Fibroblast of lung (primary cell): ENCODE measurements at regions not wholly inside any gene's neighbourhood (a gene's known extent, or its start where the extent isn't known, plus 50 kb on each side); places are given as distances from the start of the nearest gene placed in this dataset.

Source experiments
- DNase-seq, 2 donors: peaks; one replicate each; pipeline versions ENCODE4 v3.0.0 to v3.0.0-alpha.2; 2010; ENCODE audit warnings: low read depth in 2 of 2
- H2AFZ ChIP-seq: 2 replicates; pipeline ENCODE4 v1.5.1; 2012; ENCODE audit warnings: low read length, control low read depth, inconsistent platforms
- H3K27ac ChIP-seq: 2 replicates; pipeline ENCODE4 v1.5.1; 2011; ENCODE audit warnings: low read length, control low read depth; ENCODE audit not compliant: insufficient read depth
- H3K27me3 ChIP-seq: 2 replicates; pipeline ENCODE4 v1.5.1; 2011; ENCODE audit warnings: mild to moderate bottlenecking, low read length; ENCODE audit not compliant: control insufficient read depth, insufficient read depth
- H3K36me3 ChIP-seq: 2 replicates; pipeline ENCODE4 v1.5.1; 2011; ENCODE audit warnings: low read length; ENCODE audit not compliant: control insufficient read depth, insufficient read depth
- H3K4me1 ChIP-seq: 2 replicates; pipeline ENCODE4 v1.5.1; 2011; ENCODE audit warnings: low read length; ENCODE audit not compliant: control insufficient read depth, insufficient read depth; ENCODE audit errors: extremely low read depth
- H3K4me2 ChIP-seq: 2 replicates; pipeline ENCODE4 v1.5.1; 2011; ENCODE audit warnings: low read length, control low read depth; ENCODE audit not compliant: insufficient read depth; ENCODE audit errors: extremely low read depth
- H3K4me3 ChIP-seq, 4 experiments: fragments of 200-600 bp in 1 of 4; sonication (generic) in 1 of 4; replicated peaks in 1 of 4; 2 replicates each; pipeline ENCODE4 v1.5.1; 2011 to 2016; ENCODE audit warnings: low read length in 4 of 4, low read depth in 3 of 4, mild to moderate bottlenecking in 3 of 4, control low read depth in 2 of 4, inconsistent platforms in 1 of 4, mixed read lengths in 1 of 4; ENCODE audit not compliant: insufficient read depth in 1 of 4; ENCODE audit errors: control extremely low read depth in 1 of 4
- H3K79me2 ChIP-seq: 2 replicates; pipeline ENCODE4 v1.5.1; 2012; ENCODE audit warnings: mild to moderate bottlenecking, low read length, inconsistent platforms; ENCODE audit not compliant: control insufficient read depth, insufficient read depth
- H3K9ac ChIP-seq: 2 replicates; pipeline ENCODE4 v1.5.1; 2011; ENCODE audit warnings: mild to moderate bottlenecking, low read length, control low read depth; ENCODE audit not compliant: insufficient read depth
- H3K9me3 ChIP-seq: 2 replicates; pipeline ENCODE4 v1.5.1; 2012; ENCODE audit warnings: low read depth, low read length; ENCODE audit not compliant: control insufficient read depth, insufficient read depth
- H4K20me1 ChIP-seq: 2 replicates; pipeline ENCODE4 v1.5.1; 2011; ENCODE audit warnings: low read length; ENCODE audit not compliant: control insufficient read depth, insufficient read depth; ENCODE audit errors: extremely low read depth
- EZH2 ChIP-seq: IDR thresholded peaks from 2 replicates; pipeline ENCODE4 v1.5.1; 2012; ENCODE audit warnings: low read length, control low read depth, mild to moderate bottlenecking; ENCODE audit errors: missing control alignments
- TF ChIP-seq, protein P1 (sequence below), 2 donors: IDR thresholded peaks in 1 of 2; conservative IDR thresholded peaks in 1 of 2; 1 replicate in 1 of 2; 2 replicates in 1 of 2; pipeline ENCODE4 v1.5.1; 2011 to 2012; ENCODE audit warnings: low read length in 2 of 2, control low read depth in 1 of 2, inconsistent platforms in 1 of 2, low read depth in 1 of 2, mild to moderate bottlenecking in 1 of 2

GRCh38 chr14:98915625-98916024 lies 356.4 kb downstream of the BCL11B start:
- H3K4me2 ChIP-seq, result no peak overlapping the region
- no peak overlapping the region for H3K9ac ChIP-seq
- no peaks in the 10 kb centered on the region for H3K27me3 ChIP-seq
- no peak overlapping the region for H3K4me3 ChIP-seq
- no peak overlapping the region for H2AFZ ChIP-seq
- no peak overlapping the region for H3K27ac ChIP-seq
- H3K9me3 ChIP-seq, result no peaks in the 10 kb centered on the region
- no peaks in the 10 kb centered on the region for H4K20me1 ChIP-seq
- H3K36me3 ChIP-seq, result no peaks in the 10 kb centered on the region
- TF ChIP-seq, protein P1, sequence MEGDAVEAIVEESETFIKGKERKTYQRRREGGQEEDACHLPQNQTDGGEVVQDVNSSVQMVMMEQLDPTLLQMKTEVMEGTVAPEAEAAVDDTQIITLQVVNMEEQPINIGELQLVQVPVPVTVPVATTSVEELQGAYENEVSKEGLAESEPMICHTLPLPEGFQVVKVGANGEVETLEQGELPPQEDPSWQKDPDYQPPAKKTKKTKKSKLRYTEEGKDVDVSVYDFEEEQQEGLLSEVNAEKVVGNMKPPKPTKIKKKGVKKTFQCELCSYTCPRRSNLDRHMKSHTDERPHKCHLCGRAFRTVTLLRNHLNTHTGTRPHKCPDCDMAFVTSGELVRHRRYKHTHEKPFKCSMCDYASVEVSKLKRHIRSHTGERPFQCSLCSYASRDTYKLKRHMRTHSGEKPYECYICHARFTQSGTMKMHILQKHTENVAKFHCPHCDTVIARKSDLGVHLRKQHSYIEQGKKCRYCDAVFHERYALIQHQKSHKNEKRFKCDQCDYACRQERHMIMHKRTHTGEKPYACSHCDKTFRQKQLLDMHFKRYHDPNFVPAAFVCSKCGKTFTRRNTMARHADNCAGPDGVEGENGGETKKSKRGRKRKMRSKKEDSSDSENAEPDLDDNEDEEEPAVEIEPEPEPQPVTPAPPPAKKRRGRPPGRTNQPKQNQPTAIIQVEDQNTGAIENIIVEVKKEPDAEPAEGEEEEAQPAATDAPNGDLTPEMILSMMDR (conservative IDR thresholded peaks at IDR 0.05 in 1 of 2, IDR thresholded peaks at IDR 0.05 in 1 of 2; ENCODE audit: low read depth in 1 of 2, low read length in 2 of 2), result no peak
- no peak for TF ChIP-seq EZH2
- no peaks in the 10 kb centered on the region for H3K4me1 ChIP-seq
- no peak for DNase-seq
- H3K79me2 ChIP-seq, result no peaks in the 10 kb centered on the region

GRCh38 chr14:98916036-98916435 lies 356.0 kb downstream of the BCL11B start:
- Histone ChIP-seq H3K9me3 (no peaks in the 10 kb centered on the region), H3K4me3 (no peak overlapping the region), H3K27ac (no peak overlapping the region), H3K36me3 (no peaks in the 10 kb centered on the region), H3K79me2 (no peaks in the 10 kb centered on the region), H3K4me1 (no peaks in the 10 kb centered on the region), H3K27me3 (no peaks in the 10 kb centered on the region), H3K9ac (no peak overlapping the region), H2AFZ (no peak overlapping the region), H3K4me2 (no peak overlapping the region), H4K20me1 (no peaks in the 10 kb centered on the region)
- DNase-seq, result no peak
- TF ChIP-seq, protein P1 (conservative IDR thresholded peaks at IDR 0.05 in 1 of 2, IDR thresholded peaks at IDR 0.05 in 1 of 2; ENCODE audit: low read depth in 1 of 2, low read length in 2 of 2), result no peak
- no peak for TF ChIP-seq EZH2

DNA sequence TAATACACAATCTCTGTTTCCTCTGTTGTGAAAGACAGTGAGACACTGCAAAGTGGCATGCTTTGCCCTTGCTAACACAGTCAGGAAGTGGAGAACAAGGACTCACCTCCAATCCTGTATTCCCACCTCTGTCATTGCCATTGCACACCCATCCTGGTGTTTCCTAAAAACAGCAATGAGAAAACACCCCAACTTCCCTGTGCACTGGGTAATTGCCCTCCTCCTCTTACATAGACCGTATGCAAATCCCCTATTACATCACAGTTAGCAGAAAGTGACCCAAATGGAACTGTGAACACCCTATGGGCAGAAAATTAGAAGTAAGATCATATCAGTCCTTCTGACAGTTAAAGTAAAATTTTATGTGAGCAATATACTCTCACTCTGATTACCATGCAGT lies 355.5 kb downstream of the BCL11B start:
- no peak overlapping the region for H3K4me3 ChIP-seq

More for the DNA sequence above, 355.5 kb downstream of the BCL11B start:
- Histone ChIP-seq H3K4me2 (no peak overlapping the region), H3K79me2 (no peaks in the 10 kb centered on the region), H4K20me1 (no peaks in the 10 kb centered on the region), H3K27ac (no peak overlapping the region), H3K9ac (no peak overlapping the region), H2AFZ (no peak overlapping the region), H3K4me1 (no peaks in the 10 kb centered on the region), H3K9me3 (no peaks in the 10 kb centered on the region), H3K36me3 (no peaks in the 10 kb centered on the region), H3K27me3 (no peaks in the 10 kb centered on the region)
- TF ChIP-seq, protein P1 (conservative IDR thresholded peaks at IDR 0.05 in 1 of 2, IDR thresholded peaks at IDR 0.05 in 1 of 2; ENCODE audit: low read depth in 1 of 2, low read length in 2 of 2), result no peak
- no peak for TF ChIP-seq EZH2
- DNase-seq, result no peak
